Left lung (tissue), 4 donors: ENCODE measurements at regions not wholly inside any gene's neighbourhood (a gene's known extent, or its start where the extent isn't known, plus 50 kb on each side); places are given as distances from the start of the nearest gene placed in this dataset.

ENCODE experiments used
- ATAC-seq: fragments of 200-7000 bp; cut with Tn5 transposase; one replicate; pipeline ENCODE4 v1.9.1; 2020; ENCODE audit warnings: moderate library complexity
- DNase-seq, 4 donors: peaks; one replicate each; pipeline ENCODE4 v3.0.0-alpha.2; 2013 to 2020
- H3K27ac ChIP-seq, 2 donors: fragments of 200-600 bp; sonication (generic) in 1 of 2; one replicate each; pipeline versions ENCODE4 v1.5.0 to v1.8.0; 2020 to 2021
- H3K27me3 ChIP-seq, 2 donors: fragments of 200-600 bp; sonication (generic) in 1 of 2; one replicate each; pipeline versions ENCODE4 v1.5.0 to v1.8.0; 2020 to 2021
- H3K36me3 ChIP-seq, 2 donors: fragments of 200-600 bp; sonication (generic) in 1 of 2; one replicate each; pipeline versions ENCODE4 v1.5.0 to v1.8.0; 2020 to 2021
- H3K4me1 ChIP-seq, 2 donors: fragments of 200-600 bp; one replicate each; pipeline ENCODE4 v1.8.0; 2021
- H3K4me3 ChIP-seq, 2 donors: fragments of 200-600 bp; sonication (generic) in 1 of 2; one replicate each; pipeline versions ENCODE4 v1.5.0 to v1.8.0; 2020 to 2021; ENCODE audit warnings: mild to moderate bottlenecking in 1 of 2
- H3K9me3 ChIP-seq, 2 donors: fragments of 200-600 bp; sonication (generic) in 1 of 2; one replicate each; pipeline versions ENCODE4 v1.5.0 to v1.8.0; 2020 to 2021
- intact Hi-C, 2 donors: fragments of 100-400 bp; cut with DNase I; formaldehyde crosslinking; loops; one replicate each; pipeline versions ENCODE4 v1.11.2 to v1.14.2; 2022
- TF ChIP-seq, protein P1 (sequence below), 2 donors: fragments of 200-600 bp; sonication (generic) in 1 of 2; IDR thresholded peaks; one replicate each; pipeline versions ENCODE4 v1.5.0 to v1.8.0; 2021; ENCODE audit warnings: antibody characterized with exemption in 2 of 2
- donor health status: DM: no; HTN: yes; CAD: no.
- donor health status: DM: no; HTN: no; CAD: no.

- ATAC-seq (no peak), DNase-seq (no peak)
- no peaks in the 10 kb centered on the region for H3K36me3 ChIP-seq
- no peak overlapping the region for H3K4me3 ChIP-seq
- H3K27ac ChIP-seq = no peak overlapping the region
- H3K4me1 ChIP-seq = peaks cover 0 to 4% of the 10 kb centered on the region in 2 donors
- H3K27me3 ChIP-seq = no peaks in the 10 kb centered on the region
- intact Hi-C loops = no loop called here
- no peaks in the 10 kb centered on the region for H3K9me3 ChIP-seq
- TF ChIP-seq, protein P1, sequence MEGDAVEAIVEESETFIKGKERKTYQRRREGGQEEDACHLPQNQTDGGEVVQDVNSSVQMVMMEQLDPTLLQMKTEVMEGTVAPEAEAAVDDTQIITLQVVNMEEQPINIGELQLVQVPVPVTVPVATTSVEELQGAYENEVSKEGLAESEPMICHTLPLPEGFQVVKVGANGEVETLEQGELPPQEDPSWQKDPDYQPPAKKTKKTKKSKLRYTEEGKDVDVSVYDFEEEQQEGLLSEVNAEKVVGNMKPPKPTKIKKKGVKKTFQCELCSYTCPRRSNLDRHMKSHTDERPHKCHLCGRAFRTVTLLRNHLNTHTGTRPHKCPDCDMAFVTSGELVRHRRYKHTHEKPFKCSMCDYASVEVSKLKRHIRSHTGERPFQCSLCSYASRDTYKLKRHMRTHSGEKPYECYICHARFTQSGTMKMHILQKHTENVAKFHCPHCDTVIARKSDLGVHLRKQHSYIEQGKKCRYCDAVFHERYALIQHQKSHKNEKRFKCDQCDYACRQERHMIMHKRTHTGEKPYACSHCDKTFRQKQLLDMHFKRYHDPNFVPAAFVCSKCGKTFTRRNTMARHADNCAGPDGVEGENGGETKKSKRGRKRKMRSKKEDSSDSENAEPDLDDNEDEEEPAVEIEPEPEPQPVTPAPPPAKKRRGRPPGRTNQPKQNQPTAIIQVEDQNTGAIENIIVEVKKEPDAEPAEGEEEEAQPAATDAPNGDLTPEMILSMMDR (IDR thresholded peaks at IDR 0.05) = no peak
Measured at GRCh38 chr3:30259730-30260129, 346.7 kb upstream of the TGFBR2 start.

DNA sequence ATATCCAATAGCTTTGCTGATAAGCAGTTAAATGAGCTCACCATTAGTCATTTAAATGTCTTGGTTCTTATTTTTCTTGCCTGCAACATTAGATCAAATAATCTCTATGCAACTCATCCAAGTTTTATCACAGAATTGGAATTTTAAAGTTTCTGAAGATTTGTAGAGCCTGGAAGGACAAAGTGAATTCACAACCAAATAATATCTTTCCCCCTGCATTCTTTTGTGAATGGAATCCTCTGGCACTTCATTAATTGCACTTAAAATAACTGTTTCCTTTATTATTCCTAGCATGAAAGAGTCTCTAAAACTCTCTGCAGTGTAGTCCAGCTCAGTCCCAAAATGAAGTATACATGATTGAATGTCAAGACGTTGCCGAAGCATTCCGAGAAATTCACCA, 345.6 kb upstream of the TGFBR2 start:
- TF ChIP-seq, protein P1 (IDR thresholded peaks at IDR 0.05) = no peak
- H3K4me3 ChIP-seq = no peak overlapping the region
- H3K27me3 ChIP-seq = no peaks in the 10 kb centered on the region
- H3K9me3 ChIP-seq = no peaks in the 10 kb centered on the region
- H3K36me3 ChIP-seq = no peaks in the 10 kb centered on the region
- peak in 2 of 4 donors; percentile 25 to 37 for DNase-seq
- H3K4me1 ChIP-seq = peaks cover 0 to 4% of the 10 kb centered on the region in 2 donors
- no peak overlapping the region for H3K27ac ChIP-seq
- intact Hi-C loops = no loop called here
- ATAC-seq = no peak

- DNase-seq (no peak), ATAC-seq (no peak)
- TF ChIP-seq, protein P1 (IDR thresholded peaks at IDR 0.05) = no peak
- no peak overlapping the region for H3K4me3 ChIP-seq
- intact Hi-C loops = no loop called here
- no peaks in the 10 kb centered on the region for H3K9me3 ChIP-seq
- H3K27me3 ChIP-seq = no peaks in the 10 kb centered on the region
- H3K27ac ChIP-seq = no peak overlapping the region
- H3K36me3 ChIP-seq = no peaks in the 10 kb centered on the region
- H3K4me1 ChIP-seq = peaks cover 0 to 4% of the 10 kb centered on the region in 2 donors
Measured at GRCh38 chr3:30263238-30263924, 343.0 kb upstream of the TGFBR2 start.

DNA sequence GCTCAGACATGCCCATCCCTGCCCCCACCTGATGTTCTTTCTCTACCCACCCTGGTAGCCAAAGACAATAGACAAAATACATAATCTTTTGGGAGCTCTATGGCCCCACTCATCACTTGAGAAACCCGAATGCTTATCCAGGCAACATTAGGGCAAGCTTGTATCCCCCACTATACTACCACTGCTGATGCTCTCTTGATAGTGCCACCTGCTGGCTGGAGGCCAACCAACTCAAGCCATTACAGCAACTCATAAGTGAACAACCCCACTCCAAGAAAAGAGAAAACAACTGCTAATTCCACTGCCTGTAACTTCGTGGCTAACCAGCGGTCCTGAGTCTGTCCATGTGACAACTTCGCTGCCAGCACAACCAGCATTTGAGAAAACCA, 342.5 kb upstream of the TGFBR2 start:
- Histone ChIP-seq H3K4me1 (peaks cover 0 to 4% of the 10 kb centered on the region in 2 donors), H3K27me3 (no peaks in the 10 kb centered on the region), H3K9me3 (no peaks in the 10 kb centered on the region), H3K36me3 (no peaks in the 10 kb centered on the region), H3K4me3 (no peak overlapping the region), H3K27ac (no peak overlapping the region)
- TF ChIP-seq, protein P1 (IDR thresholded peaks at IDR 0.05) = no peak
- ATAC-seq (no peak), DNase-seq (no peak)
- intact Hi-C loops = no loop called here

DNA sequence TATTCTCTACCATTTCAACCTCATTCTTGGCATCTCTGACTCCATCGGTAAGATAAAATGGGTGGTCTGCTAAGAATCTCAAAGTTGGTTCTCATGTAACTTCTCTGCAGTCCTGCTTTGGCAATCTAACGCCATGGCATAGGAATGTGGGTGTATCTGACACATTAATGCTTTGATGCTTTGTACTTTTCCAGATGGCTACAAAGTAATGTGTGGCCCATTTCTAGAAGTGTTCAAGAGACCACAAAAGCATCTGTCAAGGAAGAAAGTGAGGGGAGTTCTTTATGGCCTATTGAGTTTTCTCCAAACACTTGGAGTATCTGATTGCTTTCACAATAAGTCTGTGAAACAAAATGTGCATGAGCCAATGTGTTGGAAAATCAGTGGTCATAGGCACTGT, 339.9 kb upstream of the TGFBR2 start:
- H3K4me3 ChIP-seq = no peak overlapping the region
- no peak for DNase-seq
- intact Hi-C loops = no loop called here
- H3K9me3 ChIP-seq = no peaks in the 10 kb centered on the region
- H3K36me3 ChIP-seq = no peaks in the 10 kb centered on the region
- no peak for ATAC-seq
- no peaks in the 10 kb centered on the region for H3K27me3 ChIP-seq
- H3K4me1 ChIP-seq = peaks cover 0 to 4% of the 10 kb centered on the region in 2 donors
- TF ChIP-seq, protein P1 (IDR thresholded peaks at IDR 0.05) = no peak
- no peak overlapping the region for H3K27ac ChIP-seq
